ENCODE measurements at regions not wholly inside any gene's neighbourhood (a gene's known extent, or its start where the extent isn't known, plus 50 kb on each side); places are given as distances from the start of the nearest gene placed in this dataset.
A peak's percentile ranks its signal among the peaks of the same experiment; 100 is the strongest.

- TF ChIP-seq REST (IDR thresholded peaks at IDR 0.05; ENCODE audit: insufficient replicate concordance, low read depth) = peak; percentile 97
- TF ChIP-seq SPI1 (IDR thresholded peaks at IDR 0.05; ENCODE audit: borderline replicate concordance, low read depth) = no peak
- no peak for DNase-seq (ENCODE audit: low read depth in 1 of 2, low spot score in 1 of 2)
- H3K27ac ChIP-seq (replicated peaks) = no peak overlapping the region
- no peaks in the 10 kb centered on the region for H3K27me3 ChIP-seq (ENCODE audit: insufficient read depth, poor library complexity, severe bottlenecking)
- no peak overlapping the region for H3K4me3 ChIP-seq (replicated peaks; ENCODE audit: insufficient read depth, low read length)
These were observed 180.3 kb downstream of the ANKRD60 start for GRCh38 chr20:58048096-58048702.

DNA sequence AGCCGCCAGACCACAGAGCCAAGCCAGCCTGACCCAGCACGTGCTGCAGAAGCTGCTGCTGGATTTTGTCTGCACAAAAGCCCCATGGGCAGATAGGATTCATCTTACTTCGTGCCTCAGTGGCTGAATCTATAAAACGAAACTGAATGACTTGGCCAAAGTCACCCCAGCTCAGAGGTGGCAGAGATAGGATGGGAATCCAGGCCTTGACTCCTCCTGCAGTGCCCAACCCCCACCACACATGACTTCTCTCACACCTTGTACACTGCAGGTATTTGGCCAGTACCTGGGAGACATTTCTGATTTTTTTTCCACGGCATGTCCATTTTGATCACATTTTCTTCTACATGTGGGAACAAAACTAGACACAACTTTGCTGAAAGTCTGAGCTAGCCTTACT, 182.1 kb downstream of the ANKRD60 start:
- no peak overlapping the region for H3K4me3 ChIP-seq (replicated peaks; ENCODE audit: insufficient read depth, low read length)
- H3K27ac ChIP-seq (replicated peaks) = no peak overlapping the region
- no peak for DNase-seq (ENCODE audit: low read depth in 1 of 2, low spot score in 1 of 2)
- no peak for TF ChIP-seq SPI1 (IDR thresholded peaks at IDR 0.05; ENCODE audit: borderline replicate concordance, low read depth)
- no peak for TF ChIP-seq POLR2AphosphoS5 (IDR thresholded peaks at IDR 0.05; ENCODE audit: low read depth)
- TF ChIP-seq REST (IDR thresholded peaks at IDR 0.05; ENCODE audit: insufficient replicate concordance, low read depth) = no peak
- TF ChIP-seq, protein P1, sequence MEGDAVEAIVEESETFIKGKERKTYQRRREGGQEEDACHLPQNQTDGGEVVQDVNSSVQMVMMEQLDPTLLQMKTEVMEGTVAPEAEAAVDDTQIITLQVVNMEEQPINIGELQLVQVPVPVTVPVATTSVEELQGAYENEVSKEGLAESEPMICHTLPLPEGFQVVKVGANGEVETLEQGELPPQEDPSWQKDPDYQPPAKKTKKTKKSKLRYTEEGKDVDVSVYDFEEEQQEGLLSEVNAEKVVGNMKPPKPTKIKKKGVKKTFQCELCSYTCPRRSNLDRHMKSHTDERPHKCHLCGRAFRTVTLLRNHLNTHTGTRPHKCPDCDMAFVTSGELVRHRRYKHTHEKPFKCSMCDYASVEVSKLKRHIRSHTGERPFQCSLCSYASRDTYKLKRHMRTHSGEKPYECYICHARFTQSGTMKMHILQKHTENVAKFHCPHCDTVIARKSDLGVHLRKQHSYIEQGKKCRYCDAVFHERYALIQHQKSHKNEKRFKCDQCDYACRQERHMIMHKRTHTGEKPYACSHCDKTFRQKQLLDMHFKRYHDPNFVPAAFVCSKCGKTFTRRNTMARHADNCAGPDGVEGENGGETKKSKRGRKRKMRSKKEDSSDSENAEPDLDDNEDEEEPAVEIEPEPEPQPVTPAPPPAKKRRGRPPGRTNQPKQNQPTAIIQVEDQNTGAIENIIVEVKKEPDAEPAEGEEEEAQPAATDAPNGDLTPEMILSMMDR (IDR thresholded peaks at IDR 0.05; ENCODE audit: insufficient read depth, low read length) = no peak
- TF ChIP-seq GABPA (IDR thresholded peaks at IDR 0.05; ENCODE audit: low read depth) = no peak
- no peaks in the 10 kb centered on the region for H3K27me3 ChIP-seq (ENCODE audit: insufficient read depth, poor library complexity, severe bottlenecking)

DNA sequence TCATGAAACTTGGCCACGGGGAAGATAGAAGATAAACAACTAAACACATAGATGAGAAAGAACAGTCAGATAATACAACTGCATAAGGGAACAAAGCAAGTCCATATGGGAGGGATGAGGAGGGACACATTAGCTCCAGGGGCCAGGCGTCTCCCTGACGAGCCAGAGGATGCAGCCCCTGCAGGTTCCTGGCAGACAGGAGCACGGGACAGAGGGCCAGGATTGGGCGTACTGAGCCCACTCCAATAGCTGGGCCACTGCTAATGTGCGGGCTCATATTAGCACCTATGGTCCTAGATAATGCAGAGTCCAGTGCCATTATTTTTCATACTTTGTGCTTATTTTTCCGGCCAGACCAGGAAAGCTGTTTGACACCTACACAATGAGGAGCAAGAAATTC, 182.9 kb downstream of the ANKRD60 start:
- Histone ChIP-seq H3K27ac (replicated peaks) (no peak overlapping the region), H3K4me3 (replicated peaks; ENCODE audit: insufficient read depth, low read length) (no peak overlapping the region), H3K27me3 (ENCODE audit: insufficient read depth, poor library complexity, severe bottlenecking) (no peaks in the 10 kb centered on the region)
- TF ChIP-seq GABPA (IDR thresholded peaks at IDR 0.05; ENCODE audit: low read depth) (no peak), POLR2AphosphoS5 (IDR thresholded peaks at IDR 0.05; ENCODE audit: low read depth) (no peak), SPI1 (IDR thresholded peaks at IDR 0.05; ENCODE audit: borderline replicate concordance, low read depth) (no peak), REST (IDR thresholded peaks at IDR 0.05; ENCODE audit: insufficient replicate concordance, low read depth) (no peak)
- TF ChIP-seq, protein P1 (IDR thresholded peaks at IDR 0.05; ENCODE audit: insufficient read depth, low read length) = no peak
- no peak for DNase-seq (ENCODE audit: low read depth in 1 of 2, low spot score in 1 of 2)
